ENCODE measurements at regions not wholly inside any gene's neighbourhood (a gene's known extent, or its start where the extent isn't known, plus 50 kb on each side); places are given as distances from the start of the nearest gene placed in this dataset.
"Not testable (repeated sequence)": the region's sequence is repeated elsewhere in the genome, so short reads cannot be mapped to it uniquely, and the experiment has no call there.

DNA sequence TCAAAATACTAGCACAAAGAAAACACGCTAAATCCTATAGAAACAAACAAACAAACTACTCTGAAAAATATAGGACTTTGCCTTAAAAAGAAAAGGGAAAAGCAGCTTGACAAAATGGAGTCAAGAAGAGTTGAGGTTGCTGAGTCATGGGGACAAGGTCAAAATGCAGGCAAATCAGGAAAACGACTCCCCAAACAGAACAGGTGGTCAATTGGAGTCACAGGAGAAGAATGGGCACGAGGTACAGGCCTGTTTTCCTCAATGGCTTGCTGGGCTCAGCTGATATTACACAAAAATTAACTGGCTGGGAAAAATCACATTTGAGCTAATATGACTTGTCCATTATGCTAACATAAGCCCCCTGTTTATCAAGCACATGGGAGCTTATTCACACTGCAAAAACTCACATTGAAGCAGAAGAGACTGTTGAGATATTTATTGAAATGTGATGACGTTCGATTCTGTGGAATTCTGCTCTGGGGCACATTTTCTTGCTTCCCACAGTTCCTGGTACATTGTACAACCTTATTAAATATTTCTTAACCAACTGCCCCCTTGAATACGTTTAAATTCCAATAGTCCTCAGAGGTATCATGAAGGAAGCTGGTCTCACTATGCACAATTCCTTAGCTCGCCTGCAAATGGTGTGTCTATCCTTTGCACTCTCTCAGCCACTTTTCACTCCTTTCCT, 1622.1 kb downstream of the STIM2 start:
- no peak for DNase-seq (ENCODE audit: low spot score)

DNA sequence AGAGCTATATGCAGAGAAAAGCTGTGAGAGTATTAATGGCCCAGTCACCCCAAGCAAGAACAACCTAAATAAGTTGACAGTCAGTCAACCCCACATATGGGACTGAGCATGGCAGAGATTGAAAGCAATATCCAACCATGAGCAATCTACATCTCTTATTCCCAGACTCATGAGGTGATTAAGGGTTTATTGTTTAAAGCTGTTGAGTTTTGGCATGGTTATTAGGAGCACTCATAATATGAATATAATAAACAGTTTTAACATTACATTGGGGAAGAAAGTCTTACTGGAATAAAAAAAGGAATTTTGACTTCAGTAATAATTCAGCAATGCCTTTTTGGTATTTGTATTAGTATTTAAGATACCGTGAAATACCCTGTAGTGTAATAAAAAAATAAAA, 1627.4 kb downstream of the STIM2 start:
- no peak for DNase-seq (ENCODE audit: low spot score)

DNA sequence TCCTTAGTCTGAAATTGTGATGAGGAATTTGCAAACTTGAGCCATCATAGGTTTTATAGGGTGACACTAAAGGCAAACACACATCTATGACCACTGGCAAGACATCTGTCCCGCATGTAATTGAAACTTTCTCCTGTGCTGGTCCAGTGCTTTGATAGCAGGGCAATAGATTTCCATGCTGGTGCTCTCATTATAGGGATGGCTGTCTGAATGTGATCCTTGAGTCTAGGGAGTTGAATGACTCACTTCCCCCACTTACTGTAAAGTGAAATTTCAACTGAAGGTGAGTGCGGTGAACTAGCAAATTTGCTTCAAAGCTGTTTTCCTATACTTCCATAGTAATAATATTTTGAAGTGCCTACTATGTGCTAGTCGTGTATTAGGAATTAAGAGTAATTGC, 1630.0 kb downstream of the STIM2 start:
- no peak for DNase-seq (ENCODE audit: low spot score)

DNA sequence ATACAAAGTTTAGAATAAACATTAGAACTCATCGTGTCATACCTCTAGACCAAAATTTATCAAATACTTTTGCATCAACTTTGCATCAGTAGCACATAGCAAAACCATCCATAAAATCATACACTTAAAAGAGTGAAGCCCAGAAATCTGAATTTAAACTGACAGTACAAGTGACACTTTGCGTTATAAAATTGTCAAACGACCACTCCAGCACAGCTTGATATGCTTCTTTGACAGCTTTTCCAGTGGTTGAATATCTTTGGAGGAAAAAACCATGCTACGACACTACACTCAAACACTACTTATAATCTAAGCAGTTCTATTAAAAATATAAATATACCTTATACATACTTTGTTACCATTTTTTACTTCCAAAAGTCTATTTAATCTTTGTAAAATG, 1644.4 kb downstream of the STIM2 start:
- no peak for DNase-seq (ENCODE audit: low spot score)

DNA sequence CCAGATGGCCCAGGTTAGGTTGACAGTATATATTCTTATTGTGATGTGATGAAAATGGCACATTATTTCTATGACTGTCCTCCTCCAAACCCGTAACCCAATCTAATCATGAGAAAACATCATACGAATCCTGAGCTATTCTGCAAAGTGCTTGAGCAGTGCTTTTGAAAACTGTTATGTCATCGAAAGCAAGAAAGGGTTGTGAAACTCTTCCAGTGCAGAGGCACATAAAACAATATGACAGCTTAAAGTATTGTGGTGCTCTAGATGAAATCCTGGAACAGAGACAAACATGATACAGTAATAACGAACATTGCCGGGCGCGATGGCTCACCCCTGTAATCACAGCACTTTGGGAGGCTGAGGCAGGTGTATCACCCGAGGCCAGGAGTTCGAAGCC, 1648.0 kb downstream of the STIM2 start:
- no peak for DNase-seq (ENCODE audit: low spot score)

DNA sequence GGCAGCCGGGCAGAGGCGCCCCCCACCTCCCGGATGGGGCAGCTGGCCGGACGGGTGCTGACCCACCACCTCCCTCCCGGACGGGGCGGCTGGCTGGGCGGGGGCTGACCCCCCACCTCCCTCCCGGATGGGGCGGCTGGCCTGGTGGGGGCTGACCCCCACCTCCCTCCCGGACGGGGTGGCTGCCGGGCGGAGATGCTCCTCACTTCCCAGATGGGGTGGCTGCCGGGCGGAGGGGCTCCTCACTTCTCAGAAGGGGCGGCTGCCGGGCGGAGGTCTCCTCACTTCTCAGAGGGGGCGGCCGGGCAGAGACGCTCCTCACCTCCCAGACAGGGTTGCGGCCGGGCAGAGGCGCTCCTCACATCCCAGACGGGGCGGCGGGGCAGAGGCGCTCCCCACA, 1654.1 kb downstream of the STIM2 start:
- DNase-seq (ENCODE audit: low spot score), result not testable (repeated sequence)

DNA sequence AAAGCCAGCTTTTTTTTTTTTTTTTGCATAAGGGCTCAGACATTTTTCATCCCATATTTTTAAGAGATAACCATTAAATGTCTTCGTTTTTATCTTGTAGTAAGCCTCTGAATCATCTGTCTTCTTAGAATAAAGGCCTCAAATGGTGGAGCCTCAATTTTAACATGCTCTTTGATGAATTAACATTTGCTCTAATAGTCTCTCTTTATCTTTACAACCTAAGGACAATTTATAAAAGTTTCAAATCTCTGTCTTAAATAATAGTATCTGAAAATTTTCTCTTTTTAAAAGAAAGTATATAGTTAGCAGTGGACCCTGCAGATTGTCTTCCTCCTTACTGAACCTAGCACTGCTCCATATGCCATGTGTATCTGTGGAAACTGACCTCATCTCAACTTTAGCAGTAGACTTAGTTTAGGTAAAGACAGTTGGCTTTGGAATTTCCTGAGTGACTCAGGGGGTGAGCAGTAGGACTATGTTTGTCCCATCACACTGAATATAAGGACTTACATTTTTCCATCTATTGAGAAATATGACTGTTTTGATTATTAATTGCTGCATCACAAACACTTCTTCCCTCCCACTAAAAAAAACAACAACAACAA, 1658.0 kb downstream of the STIM2 start:
- no peak for DNase-seq (ENCODE audit: low spot score)

DNA sequence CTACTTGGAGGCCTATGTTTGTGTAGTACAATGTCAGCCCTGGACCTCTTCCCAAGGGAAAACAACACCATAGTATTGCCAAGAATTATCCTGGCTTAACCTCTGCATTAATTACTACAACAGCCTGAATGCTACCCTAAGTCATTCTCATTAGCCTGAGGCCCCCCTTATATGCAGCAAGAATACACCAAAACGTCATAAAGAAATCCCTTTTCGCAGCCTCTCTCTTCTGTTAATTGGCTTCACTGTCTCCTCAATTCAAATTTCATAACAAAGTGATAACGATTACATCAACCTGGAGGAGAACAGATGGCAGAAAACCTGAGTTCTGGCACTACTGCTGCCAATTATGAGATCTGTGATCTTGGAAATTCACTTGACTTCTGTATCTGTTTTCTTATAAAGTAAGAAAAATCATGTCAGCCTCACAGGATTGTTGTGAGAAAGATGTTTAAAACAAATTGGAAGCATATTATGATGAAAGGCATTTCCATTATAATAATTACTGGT, 1663.1 kb downstream of the STIM2 start:
- DNase-seq (ENCODE audit: low spot score), result no peak

DNA sequence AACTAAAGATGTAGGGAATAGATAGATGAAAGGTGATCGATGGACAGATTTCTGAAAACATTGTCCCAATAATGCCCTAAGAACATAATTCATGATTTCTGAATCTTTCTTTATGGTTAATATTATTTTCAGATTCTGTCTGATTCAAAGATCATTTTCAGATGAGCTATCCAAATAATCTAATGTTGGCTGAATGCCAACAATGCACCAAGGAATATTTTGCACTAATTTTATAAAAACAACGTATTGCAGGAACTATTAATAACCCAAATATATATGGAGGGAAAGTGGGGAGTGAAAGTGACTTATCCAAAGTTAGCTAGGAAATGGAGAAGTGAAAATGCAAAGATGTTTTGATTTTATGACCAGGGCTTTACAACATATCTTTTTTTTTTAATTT, 1675.5 kb downstream of the STIM2 start:
- no peak for DNase-seq (ENCODE audit: low spot score)

DNA sequence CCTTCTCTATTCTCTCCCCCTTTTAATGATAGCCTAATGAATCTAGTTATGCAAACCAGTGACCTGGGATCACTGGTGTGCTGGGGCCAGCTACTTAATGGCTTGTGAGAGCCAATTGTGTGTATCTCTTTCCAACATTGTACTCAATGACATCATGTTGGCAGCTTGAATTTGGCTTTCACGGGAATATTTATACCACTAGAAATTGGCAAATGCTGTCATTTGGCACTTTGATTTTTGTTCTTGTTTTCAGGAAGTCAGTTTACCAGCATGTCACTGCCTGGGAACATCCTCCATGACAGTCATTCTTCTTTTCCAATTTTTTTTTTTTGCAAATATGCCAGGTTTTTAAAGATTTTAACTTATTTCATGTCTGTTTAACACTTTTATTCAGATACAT, 1685.3 kb downstream of the STIM2 start:
- DNase-seq (ENCODE audit: low spot score), result no peak

DNA sequence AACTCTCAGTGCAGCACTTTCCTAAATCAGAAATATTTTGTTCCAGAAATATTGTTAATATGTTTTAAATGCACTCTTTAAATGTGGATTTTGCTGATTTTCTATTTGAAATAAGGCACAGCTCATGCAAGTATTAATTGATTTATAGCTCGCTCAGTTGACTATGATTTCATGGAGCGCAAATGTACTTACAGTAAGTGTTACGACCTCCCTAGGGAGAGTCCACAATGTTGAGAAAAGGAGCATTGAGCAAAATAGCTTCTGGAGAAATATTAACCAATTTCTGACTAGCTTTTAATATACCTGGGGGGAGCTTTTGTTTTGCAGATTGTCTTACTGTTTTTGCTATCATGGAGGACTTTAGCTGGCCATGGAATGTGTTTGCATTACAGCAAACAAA, 1687.5 kb downstream of the STIM2 start:
- no peak for DNase-seq (ENCODE audit: low spot score)

DNA sequence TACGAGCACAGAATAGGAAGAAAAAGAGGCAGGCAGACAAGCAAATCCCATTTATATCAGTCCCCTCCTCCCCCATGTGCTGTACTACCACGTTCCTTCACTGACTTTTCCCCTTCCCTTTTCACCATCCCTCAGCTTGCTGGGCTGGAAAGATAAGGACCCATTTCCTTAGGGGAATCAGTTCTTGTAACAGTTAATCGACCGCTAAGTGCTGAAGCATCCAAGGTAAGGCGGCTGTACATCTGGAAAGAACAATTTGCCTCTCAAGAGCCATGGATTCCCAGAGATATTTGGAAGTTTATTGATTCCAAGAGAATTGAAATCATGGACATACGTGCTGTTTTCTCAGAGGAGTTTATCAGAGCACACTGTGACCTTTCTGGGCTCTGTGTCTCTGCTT, 1688.0 kb downstream of the STIM2 start:
- DNase-seq (ENCODE audit: low spot score), result peak; percentile 14

DNA sequence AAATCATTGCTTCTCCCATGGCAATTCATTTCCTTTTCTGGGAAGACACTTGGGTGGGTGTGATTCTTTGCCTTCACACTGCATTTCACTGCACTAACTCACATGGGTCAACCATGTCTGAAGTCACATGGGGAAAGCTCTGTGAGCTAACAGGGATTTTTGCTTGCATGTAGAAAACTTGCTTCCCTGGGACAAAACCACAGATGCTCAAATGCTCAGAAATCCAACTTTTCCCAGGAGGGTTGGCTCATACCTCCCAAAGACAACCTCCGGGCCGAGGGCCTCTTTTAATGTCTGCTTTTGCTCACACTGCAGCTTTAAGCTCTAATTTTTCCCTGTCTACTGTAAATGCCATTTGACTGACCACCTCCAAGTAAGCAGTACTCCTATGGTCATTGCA, 1695.2 kb downstream of the STIM2 start:
- DNase-seq (ENCODE audit: low spot score), result no peak

DNA sequence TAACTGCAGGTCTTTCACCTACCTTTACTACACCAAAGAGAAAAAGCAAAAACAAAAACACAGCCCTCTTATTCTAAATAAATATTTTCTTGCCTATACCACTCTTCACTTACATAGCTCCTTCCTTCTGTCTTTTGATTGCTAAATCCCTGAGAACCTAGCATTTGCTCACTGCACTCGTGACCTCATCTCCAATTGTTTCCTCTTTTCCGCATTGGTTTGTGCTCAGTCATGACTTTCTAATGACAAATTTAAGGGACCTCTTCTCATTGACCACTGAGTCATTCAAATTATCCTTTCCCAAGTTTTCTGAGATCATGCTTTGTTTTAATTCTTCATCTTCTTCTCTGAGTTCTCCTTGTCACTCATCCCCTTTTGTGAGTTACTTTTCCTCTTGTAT, 1697.1 kb downstream of the STIM2 start:
- no peak for DNase-seq (ENCODE audit: low spot score)

DNA sequence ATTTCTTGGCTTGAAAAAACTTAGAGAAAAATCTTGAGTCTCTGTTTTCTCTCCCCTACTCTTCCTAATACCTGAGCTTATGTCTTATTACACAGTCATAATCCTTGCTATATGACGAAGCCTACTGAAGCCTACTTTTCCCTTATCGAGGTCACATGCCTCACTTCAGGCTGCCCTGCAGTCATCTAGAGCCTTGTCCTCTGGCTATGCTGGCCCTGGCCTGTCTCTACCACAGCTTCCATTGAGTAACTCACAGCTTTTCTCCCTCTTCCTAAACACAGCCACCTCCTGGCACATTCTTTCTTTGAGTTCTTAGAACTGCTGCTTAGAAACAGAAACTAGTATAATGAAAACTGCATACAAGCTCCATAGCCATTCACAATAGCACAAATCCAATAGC, 1698.3 kb downstream of the STIM2 start:
- no peak for DNase-seq (ENCODE audit: low spot score)

DNA sequence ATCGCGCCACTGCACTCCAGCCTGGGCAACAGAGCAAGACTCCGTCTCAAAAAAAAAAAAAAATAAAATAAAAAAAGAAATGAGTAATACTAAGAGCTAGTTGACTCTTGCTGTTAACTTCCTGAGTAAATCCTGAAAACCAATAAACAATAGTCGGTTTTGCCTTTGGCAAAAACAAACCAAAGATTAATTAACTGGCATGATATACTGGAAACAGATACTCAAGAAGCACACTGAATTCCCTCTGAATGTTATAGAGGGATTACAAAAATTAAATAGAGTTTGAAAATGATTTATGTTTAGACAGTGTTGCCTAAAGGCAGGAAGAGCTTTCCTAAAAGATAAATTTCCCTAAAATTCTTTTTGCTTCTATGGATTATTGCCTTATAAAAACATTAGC, 1702.3 kb downstream of the STIM2 start:
- DNase-seq (ENCODE audit: low spot score), result no peak

DNA sequence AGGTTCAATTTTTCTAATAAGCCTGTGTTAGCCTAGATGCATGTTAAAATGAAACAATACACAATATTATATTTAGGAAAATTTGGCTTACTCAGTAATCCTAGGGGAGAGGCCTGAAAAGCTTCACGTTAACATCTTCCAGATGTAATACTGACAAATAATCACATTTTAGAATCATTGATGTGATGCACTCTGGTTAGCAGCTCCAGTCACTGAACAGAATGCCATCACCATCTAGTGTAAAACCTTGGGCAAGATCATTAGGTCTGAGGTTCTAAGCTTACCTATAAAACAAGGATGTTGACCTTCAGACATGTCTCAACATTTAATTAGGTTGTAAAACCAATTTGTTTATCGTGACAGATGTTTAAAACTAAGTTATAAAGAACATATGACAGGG, 1704.8 kb downstream of the STIM2 start:
- DNase-seq (ENCODE audit: low spot score), result no peak

DNA sequence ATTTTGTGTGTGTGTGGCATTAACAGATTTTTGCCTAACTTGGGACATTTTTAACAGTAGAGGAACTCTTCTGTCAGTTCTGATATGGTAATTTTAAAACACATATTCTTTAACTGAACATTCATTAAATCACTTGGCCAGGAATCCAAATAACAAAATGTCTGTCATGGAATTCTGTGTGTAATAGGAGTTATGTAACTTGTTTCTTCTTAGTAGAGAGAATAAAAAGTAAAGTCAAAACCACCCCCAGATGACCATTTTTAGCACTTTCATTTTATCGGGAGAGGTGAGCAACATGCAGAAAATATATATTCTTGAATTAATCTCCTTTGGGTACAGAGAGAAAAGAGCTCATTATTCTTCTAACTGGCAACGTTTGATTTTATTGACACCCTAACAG, 1740.3 kb downstream of the STIM2 start:
- DNase-seq (ENCODE audit: low spot score), result no peak

DNA sequence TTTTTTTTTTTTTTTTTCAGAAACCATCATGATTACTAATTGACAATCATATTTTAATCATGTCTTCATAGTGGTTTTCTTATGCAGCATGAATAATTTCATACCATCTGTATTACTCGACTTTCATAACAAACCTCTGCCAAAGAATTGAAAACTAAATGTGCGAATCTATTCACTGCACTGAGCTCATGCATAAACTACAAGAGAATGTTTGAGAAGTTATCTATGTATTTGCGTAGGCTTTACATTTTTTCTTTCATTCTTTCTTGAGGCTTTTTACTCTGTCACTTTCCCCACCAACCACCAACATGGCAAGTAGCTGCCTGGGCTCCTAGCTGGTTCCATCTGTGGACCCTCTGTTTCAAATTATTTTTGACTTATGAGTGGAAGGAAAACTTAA, 1761.0 kb downstream of the STIM2 start:
- DNase-seq (ENCODE audit: low spot score), result no peak

DNA sequence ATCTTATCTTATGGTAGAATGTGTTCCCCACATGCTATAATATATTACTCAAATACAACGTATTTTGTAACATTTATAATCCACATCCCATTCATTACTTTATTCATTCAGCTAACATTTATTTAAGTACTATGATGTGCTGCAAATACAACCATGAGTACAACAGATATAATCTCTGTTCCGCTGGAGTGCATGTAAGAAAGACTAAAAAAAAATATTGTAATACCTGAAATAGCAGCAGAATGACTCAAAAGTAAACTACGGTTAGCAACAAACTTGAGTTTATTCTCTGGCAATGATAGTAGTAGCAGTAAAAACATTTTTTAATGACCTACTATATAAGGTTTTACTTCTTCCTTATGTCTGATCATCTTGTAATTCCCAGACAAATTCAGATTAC, 1776.3 kb downstream of the STIM2 start:
- DNase-seq (ENCODE audit: low spot score), result no peak

DNA sequence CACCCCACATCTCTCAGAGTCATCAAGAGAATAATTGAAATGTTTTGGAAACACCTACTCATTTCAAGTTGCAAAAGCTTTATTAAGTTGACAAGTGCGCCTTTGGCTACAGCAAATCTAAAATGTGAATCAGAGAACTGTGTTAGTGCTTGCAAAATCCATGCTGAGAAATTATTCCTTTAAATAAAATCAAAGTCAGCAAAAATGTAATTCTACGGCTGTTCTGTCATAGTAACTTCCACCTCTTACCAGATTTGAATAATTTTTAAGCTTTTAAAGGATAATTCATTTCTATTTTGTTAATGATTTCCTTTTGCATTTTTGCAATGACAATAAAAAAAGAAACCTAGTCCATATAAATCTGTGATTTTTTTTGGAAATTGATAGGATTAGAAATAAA, 1779.1 kb downstream of the STIM2 start:
- no peak for DNase-seq (ENCODE audit: low spot score)

DNA sequence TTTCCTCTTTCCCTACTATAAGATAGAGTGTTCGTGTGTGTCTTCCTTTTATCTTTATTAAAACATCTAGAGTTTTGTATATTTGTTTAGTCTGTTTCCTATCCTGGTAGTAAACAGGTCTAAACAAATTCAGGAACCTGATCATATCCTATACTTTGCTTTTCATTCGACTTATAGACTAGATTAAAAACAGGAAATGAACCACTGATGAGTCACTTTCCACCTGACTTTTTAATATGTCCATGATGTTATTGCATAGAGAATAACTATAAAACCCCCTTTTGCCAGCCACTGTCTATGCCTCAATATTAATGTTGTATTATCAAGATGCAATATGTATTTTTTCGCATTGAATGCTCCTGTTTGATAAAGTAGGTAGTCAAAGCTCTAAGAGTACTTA, 1794.0 kb downstream of the STIM2 start:
- DNase-seq (ENCODE audit: low spot score), result no peak

DNA sequence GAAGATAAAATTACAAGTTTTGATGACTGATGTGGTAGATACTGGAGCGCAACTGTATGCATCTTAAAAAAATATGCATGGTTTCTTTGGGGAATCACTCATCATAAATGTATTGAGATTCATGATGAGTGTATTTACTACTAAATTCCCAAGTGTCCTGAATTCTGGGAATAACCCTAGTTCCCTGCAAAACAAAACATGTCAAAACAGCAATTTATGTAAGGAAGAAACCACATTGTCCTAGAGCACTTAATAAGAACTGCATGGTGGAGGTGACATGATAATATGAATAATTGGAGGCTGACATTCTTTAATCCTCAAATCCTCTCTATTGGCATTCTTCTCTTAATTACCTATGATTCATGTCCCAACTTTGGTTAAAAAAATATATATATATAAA, 1804.7 kb downstream of the STIM2 start:
- DNase-seq (ENCODE audit: low spot score), result no peak

DNA sequence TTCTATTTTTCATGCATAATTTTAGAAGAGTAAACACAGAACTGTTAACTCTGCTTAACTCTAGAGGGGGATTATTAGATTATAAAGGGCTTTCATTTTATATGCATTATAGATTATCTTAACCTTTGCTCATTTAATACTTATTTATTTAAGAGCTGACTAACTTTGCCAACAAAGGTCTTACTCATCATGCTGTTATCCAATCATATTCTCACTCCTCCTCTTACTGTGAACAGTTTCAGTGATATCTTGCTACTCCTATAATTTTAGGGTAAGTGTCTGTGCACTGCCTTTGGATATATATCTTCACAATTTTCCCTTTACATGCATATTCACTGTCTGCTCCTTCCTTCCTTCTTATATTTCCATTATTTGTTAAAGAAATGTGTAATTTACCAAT, 1814.9 kb downstream of the STIM2 start:
- no peak for DNase-seq (ENCODE audit: low spot score)

All from iPS-NIHi11 (cell line).